Activated CD4-positive, alpha-beta T cell treated with anti-CD3 and anti-CD28 coated beads, Interleukin-2, Interleukin-6, amounts not matched to agents 100 ng/mL and 50 ng/mL, durations not matched to agents 16 hours and 8 hours (primary cell): ENCODE measurements at regions not wholly inside any gene's neighbourhood (a gene's known extent, or its start where the extent isn't known, plus 50 kb on each side); places are given as distances from the start of the nearest gene placed in this dataset.
A peak's percentile ranks its signal among the peaks of the same experiment; 100 is the strongest.
"Not testable (repeated sequence)": the region's sequence is repeated elsewhere in the genome, so short reads cannot be mapped to it uniquely, and the experiment has no call there.

ENCODE experiments used
- DNase-seq: peaks from one replicate; pipeline ENCODE4 v3.0.0-alpha.2; 2020

DNA sequence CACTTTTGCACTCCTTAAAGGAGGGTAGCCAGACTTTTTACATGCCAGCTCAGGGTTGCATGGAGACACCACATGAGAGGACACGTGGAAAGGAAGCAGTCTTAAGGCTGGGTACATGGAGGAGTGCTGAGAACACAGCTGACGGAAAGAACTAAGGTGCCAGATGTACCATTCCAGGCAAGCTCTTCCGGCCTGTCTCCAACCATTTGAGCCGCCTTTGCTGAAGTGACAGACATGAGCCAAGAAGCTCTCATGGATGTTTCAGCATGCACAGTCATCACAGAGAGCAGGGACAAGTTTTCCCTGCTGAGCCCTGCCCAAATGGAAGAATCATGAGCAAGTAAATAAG, 83.4 kb upstream of the BMP2K start:
- DNase-seq: no peak

- DNase-seq: no peak
These were observed 82.2 kb upstream of the BMP2K start for GRCh38 chr4:78693777-78694456.

DNA sequence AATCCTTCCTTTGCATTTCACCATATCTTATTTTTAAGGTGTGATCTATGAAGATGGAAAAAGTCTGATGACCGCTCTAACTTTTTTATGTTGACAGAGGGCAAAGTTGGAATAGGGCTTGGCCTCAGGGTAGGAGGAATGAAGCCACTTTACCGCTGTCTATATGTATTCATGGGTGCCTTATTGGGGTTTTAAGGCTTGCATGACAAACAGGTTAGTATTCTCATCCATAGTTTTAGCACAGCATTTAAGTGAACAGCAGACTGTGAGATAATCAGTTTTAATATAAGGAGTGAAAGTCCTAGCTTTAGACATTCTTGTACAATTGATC, 81.7 kb upstream of the BMP2K start:
- DNase-seq: no peak

- DNase-seq: no peak
These were observed 80.2 kb upstream of the BMP2K start for GRCh38 chr4:78695910-78696309.

- no peak for DNase-seq
These were observed 73.1 kb upstream of the BMP2K start for GRCh38 chr4:78703079-78703478.

DNA sequence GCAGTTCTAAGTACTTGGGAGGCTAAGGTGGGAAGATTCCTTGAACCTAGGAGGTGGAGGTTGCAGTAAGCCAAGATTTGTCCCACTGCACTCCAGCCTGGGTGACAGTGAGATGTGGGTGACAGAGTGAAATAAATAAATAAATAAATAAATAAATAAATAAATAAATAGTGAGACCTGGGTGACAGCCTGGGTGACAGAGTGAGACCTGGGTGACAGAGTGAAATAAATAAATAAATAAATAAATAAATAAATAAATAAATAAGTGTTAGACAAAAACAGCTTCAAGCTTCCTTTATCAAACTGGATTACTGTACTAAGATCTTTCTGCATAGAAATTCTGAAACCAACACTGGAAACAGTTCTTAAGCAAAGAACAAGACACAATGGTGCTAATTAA, 71.8 kb upstream of the BMP2K start:
- no peak for DNase-seq

- no peak for DNase-seq
These were observed 71.0 kb upstream of the BMP2K start for GRCh38 chr4:78704981-78705683.

DNA sequence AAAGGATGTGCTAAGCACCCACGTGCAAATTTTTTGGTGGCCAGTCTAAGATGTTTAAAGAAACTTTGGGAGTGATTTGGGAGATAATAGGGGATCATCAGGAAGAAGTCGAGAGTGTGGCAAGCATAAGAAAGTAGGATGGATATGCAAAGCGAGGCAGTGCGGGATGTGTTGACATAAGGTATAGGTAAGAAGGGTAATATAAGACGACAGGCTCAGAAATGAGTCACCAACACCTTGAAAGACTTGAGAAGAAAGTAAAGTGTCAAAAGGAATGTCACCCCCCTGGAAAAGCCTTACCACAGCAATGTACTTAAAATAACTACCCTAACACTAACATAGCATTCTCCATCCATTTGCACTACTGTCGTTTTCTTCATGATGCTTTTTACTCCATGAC, 69.8 kb upstream of the BMP2K start:
- no peak for DNase-seq

GRCh38 chr4:78707268-78707667, 68.9 kb upstream of the BMP2K start:
- DNase-seq: no peak

DNA sequence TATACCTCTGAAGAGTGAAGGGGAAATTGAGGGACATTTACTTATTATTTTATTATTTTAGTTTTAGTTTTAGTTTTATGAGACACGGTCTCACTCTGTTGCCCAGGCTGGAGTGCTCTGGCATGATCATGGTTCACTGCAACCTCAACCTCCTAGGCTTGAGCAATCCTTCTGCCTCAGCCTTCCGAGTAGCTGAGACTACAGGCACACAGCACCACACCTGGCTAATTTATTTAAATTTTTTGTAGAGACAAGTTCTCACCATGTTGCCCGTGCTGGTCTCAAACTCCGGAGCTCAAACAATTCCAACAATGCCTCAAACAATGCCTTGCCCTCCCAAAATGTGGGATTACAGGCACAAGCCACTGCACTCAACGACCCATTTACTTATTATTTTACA, 68.4 kb upstream of the BMP2K start:
- DNase-seq: no peak

GRCh38 chr4:78710536-78710935, 65.6 kb upstream of the BMP2K start:
- DNase-seq: no peak

GRCh38 chr4:78711676-78712075, 64.5 kb upstream of the BMP2K start:
- DNase-seq: no peak

- not testable (repeated sequence) for DNase-seq
These were observed 61.6 kb upstream of the BMP2K start for GRCh38 chr4:78714598-78714997.

DNA sequence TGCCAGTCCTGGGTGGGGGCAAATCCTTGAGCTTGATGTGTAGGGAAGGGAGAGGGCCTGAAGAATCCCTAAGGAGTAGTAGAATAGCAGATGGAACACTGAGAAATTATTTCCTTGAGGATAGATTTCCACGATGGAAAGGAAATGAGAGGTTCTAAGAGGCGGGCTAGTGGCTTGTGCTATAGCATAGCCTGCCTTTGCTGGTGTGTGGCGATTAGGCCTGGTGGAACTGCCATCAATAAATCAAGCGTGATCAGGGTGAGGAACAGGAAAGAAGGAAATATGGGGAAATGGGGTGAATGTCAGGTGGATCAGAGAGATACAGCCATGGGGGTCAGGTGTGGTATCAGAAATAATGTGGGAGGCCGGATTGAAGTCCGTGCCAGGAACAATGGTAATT, 60.8 kb upstream of the BMP2K start:
- DNase-seq: not testable (repeated sequence)

- not testable (repeated sequence) for DNase-seq
These were observed 58.4 kb upstream of the BMP2K start for GRCh38 chr4:78717712-78718111.

DNA sequence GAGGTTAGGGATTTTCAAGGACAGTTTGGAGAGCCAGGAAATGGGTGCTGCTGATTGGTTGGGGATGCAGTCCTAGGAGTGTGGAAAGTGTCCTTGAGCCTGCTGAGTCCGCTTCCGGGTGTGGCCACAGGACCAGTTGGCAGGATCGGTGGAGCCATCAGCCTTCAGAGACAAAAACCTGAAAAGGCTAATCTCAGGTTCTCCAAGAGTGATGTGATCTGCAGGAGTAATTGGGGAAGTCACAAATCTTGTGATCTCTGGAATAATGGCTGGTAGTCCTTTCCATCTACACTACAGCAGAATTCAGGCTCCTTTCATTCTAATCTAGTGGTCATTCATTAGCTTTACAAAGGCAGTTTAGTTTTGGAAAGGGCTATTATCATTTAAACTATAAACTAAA, 55.9 kb upstream of the BMP2K start:
- DNase-seq: no peak

- DNase-seq: peak; percentile 56
These were observed 55.0 kb upstream of the BMP2K start for GRCh38 chr4:78720994-78721677.

DNA sequence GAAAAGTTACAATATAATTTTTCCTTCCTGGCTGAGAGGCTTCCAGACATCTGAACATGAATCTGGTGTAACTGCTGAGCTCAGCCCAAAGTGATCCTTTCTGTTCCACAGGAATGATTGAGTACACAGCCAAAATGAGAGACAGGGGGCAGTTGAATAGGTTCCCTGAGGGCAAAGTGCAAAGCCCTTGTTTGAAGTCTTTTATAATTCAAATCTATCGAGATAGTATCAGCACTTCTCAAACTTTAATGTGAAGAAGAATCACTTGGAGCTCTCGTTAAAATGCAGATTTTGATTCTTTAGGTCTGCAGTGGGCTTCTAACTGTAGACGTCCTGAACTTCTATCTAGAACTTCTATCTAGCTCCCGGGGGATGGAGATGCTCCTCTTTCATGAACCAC, 54.4 kb upstream of the BMP2K start:
- DNase-seq: no peak

DNA sequence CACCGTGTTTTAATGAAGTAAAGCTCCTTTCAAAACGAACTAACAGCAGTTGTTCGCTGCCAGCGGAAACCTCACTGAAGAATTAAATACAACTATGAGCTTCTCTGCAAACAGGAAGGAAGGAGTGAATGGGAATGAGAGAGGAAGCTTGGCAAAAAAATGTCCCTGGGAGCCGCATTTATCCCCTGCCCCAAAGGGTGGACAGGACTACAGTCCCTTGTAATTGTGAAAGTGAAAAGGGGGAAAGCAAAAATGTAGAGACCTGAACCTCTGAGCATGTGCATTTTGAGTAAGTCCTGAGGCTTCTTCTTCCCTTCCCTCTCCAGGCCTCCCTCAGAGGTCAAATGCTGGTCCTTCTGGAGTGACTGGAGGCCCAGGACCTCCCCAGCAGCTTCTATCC, 53.8 kb upstream of the BMP2K start:
- DNase-seq: no peak

DNA sequence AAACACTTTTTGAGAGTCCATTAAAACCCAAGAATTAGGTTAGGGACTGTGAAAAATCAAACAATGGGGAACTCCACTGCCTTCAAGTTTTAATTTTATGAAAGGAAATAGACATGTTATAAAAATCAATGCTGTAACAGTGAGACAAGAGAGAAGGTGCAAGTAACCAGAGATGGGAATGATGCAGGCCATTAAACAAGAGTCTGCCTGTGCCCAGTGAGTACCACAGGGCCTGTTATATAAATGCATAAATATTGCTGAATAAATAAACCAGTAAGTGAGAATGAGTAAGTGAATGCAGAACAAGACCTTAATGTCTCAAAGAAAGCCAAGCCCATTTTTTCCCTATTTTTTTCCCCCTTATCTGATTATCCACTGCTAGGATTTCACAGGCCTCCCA, 53.3 kb upstream of the BMP2K start:
- DNase-seq: no peak
